NCI-H2107 treated with DMSO at 0.1 percent for 48 hours (cell line): ENCODE measurements at regions not wholly inside any gene's neighbourhood (a gene's known extent, or its start where the extent isn't known, plus 50 kb on each side); places are given as distances from the start of the nearest gene placed in this dataset.

Experiments
- DNase-seq: peaks from one replicate; lab custom pipeline; 2025; ENCODE audit not compliant: unreplicated experiment; lab: John Stamatoyannopoulos, UW

GRCh38 chr6:43838276-43839036 is 68.4 kb downstream of the VEGFA start:
- DNase-seq: peak; percentile 8

- DNase-seq: no peak
Observed at GRCh38 chr6:43837507-43837906, 67.5 kb downstream of the VEGFA start.

GRCh38 chr6:43836507-43837240 is 66.7 kb downstream of the VEGFA start:
- no peak for DNase-seq
